ENCODE measurements at regions not wholly inside any gene's neighbourhood (a gene's known extent, or its start where the extent isn't known, plus 50 kb on each side); places are given as distances from the start of the nearest gene placed in this dataset.

DNA sequence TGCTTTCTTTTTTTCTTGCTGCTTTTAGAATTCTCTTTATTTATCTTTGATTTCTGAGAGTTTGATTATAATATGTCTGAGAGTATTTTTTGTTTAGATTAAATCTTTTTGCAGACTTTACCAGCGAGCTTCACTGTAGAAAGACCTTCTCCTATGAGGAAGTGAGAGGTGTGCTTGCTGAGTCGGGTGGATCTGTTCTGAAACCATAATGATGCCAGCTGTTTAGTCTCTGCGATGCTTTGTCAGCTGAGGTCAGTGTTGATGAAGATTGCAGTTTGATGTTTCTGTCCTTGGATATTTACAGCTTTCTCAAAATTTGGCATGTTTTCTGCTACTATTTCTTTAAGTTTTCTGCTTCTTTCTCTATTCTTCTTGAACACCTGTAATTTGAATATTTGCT, 309.1 kb upstream of the SLITRK6 start:
- TF ChIP-seq, protein P1, sequence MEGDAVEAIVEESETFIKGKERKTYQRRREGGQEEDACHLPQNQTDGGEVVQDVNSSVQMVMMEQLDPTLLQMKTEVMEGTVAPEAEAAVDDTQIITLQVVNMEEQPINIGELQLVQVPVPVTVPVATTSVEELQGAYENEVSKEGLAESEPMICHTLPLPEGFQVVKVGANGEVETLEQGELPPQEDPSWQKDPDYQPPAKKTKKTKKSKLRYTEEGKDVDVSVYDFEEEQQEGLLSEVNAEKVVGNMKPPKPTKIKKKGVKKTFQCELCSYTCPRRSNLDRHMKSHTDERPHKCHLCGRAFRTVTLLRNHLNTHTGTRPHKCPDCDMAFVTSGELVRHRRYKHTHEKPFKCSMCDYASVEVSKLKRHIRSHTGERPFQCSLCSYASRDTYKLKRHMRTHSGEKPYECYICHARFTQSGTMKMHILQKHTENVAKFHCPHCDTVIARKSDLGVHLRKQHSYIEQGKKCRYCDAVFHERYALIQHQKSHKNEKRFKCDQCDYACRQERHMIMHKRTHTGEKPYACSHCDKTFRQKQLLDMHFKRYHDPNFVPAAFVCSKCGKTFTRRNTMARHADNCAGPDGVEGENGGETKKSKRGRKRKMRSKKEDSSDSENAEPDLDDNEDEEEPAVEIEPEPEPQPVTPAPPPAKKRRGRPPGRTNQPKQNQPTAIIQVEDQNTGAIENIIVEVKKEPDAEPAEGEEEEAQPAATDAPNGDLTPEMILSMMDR (conservative IDR thresholded peaks at IDR 0.05), result no peak
- no peak for TF ChIP-seq EZH2 (IDR thresholded peaks at IDR 0.05; ENCODE audit: low read depth)

All from PC-9 (cell line).